ENCODE measurements at regions not wholly inside any gene's neighbourhood (a gene's known extent, or its start where the extent isn't known, plus 50 kb on each side); places are given as distances from the start of the nearest gene placed in this dataset.
"Not testable (repeated sequence)": the region's sequence is repeated elsewhere in the genome, so short reads cannot be mapped to it uniquely, and the experiment has no call there.

DNA sequence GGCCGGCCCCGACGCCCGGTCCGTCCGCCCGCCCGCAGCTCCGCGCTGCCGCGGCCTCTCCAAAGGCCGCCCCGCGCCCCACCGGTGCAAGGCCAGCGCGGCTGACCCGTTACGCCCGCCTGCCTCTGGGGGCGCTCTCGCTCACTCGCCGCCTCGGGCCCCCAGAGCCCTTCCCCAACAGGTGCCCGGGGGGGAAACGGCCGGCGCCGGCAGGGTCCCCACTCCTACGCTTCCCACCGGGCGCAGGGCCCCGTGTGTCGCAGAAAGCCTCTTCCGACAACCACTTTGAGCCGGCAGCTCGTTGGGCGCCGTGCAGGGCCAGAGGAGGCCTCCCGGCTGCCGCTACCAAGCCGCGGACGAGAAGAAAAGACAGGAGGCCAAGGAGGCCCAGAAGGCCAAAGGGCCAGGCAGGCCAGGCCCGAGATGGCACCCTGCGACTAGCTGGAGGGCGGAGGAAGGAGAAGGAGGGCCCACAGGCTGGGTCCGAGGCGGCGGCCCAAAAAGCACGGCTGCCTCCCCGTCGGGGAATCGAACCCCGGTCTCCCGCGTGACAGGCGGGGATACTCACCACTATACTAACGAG, 64.9 kb upstream of the FCGR2A start:
- DNase-seq = no peak
- Histone ChIP-seq H3K4me3 (ENCODE audit: low read depth in 1 of 2, low read length in 2 of 2) (no peak overlapping the region), H3K9ac (ENCODE audit: low read depth, low read length) (no peak overlapping the region), H3K4me1 (ENCODE audit: insufficient read depth, low read length) (no peaks in the 10 kb centered on the region), H3K79me2 (ENCODE audit: insufficient read depth, low read length) (no peaks in the 10 kb centered on the region), H2AFZ (ENCODE audit: low read depth, low read length) (no peak overlapping the region), H3K27me3 (ENCODE audit: insufficient read depth, low read length, poor library complexity) (no peaks in the 10 kb centered on the region), H3K27ac (ENCODE audit: low read length) (no peak overlapping the region), H3K4me2 (ENCODE audit: insufficient read depth, low read length) (no peak overlapping the region), H3K36me3 (ENCODE audit: insufficient read depth, low read length) (no peaks in the 10 kb centered on the region), H4K20me1 (ENCODE audit: insufficient read depth, low read length) (no peaks in the 10 kb centered on the region), H3K9me3 (ENCODE audit: insufficient read depth, low read length, severe bottlenecking) (peaks cover 10% of the 10 kb centered on the region)
- ATAC-seq (ENCODE audit: insufficient read depth, low read depth) = no peak
- no peak for TF ChIP-seq EZH2 (IDR thresholded peaks at IDR 0.05; ENCODE audit: borderline replicate concordance, low read depth, low read length, severe bottlenecking)
- TF ChIP-seq, protein P1, sequence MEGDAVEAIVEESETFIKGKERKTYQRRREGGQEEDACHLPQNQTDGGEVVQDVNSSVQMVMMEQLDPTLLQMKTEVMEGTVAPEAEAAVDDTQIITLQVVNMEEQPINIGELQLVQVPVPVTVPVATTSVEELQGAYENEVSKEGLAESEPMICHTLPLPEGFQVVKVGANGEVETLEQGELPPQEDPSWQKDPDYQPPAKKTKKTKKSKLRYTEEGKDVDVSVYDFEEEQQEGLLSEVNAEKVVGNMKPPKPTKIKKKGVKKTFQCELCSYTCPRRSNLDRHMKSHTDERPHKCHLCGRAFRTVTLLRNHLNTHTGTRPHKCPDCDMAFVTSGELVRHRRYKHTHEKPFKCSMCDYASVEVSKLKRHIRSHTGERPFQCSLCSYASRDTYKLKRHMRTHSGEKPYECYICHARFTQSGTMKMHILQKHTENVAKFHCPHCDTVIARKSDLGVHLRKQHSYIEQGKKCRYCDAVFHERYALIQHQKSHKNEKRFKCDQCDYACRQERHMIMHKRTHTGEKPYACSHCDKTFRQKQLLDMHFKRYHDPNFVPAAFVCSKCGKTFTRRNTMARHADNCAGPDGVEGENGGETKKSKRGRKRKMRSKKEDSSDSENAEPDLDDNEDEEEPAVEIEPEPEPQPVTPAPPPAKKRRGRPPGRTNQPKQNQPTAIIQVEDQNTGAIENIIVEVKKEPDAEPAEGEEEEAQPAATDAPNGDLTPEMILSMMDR (IDR thresholded peaks at IDR 0.05; ENCODE audit: borderline replicate concordance, extremely low read depth, low read length, poor library complexity, severe bottlenecking) = no peak

DNA sequence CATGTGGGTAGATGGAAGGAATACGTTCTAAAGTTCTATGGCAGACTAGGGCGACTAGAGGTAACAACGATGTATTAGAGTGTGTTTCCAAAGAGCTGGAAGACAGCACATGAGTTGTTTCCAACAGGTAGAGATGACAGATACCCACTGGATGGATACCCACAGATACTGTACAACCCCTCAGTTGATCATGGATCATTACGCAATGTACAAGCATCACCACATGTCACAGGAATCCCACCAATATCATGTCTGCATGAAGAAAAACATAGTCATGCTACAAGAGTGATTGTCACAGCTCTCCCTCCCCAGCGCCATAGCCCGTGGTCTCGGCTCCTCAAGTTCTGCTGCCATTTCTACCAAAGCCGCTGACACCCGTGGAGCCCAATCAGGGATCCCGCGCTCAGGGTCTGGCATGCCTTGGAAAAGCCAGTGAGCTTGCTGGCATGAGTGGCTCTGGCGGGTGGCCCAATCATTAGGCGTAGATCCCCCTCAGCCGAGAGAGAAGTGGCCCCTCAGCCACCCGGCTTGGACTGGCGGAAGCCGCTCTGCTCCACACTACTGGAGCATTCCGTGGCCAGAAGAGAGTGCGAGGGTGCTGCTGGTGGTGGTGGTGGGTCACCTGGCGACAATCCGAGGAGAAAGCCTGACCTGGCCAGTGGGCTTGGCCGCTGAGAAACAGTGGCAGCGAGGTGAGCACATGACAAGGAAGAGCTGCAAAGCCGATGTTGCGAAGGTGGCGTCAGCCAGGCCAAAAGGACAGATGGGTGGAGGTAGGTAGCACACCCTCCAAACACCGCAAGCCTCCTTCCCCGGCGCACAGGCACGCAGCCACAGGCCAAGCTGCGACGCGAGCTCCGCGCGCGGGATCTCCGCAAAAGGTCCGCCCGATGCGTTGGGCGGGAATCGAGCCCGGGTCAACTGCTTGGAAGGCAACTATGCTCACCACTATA, 65.7 kb upstream of the FCGR2A start:
- no peak for ATAC-seq (ENCODE audit: insufficient read depth, low read depth)
- Histone ChIP-seq H4K20me1 (ENCODE audit: insufficient read depth, low read length) (no peaks in the 10 kb centered on the region), H3K4me1 (ENCODE audit: insufficient read depth, low read length) (no peaks in the 10 kb centered on the region), H2AFZ (ENCODE audit: low read depth, low read length) (no peak overlapping the region), H3K27ac (ENCODE audit: low read length) (no peak overlapping the region), H3K27me3 (ENCODE audit: insufficient read depth, low read length, poor library complexity) (no peaks in the 10 kb centered on the region), H3K4me3 (ENCODE audit: low read depth in 1 of 2, low read length in 2 of 2) (no peak overlapping the region), H3K79me2 (ENCODE audit: insufficient read depth, low read length) (no peaks in the 10 kb centered on the region), H3K36me3 (ENCODE audit: insufficient read depth, low read length) (no peaks in the 10 kb centered on the region), H3K9ac (ENCODE audit: low read depth, low read length) (no peak overlapping the region), H3K9me3 (ENCODE audit: insufficient read depth, low read length, severe bottlenecking) (peaks cover 10% of the 10 kb centered on the region), H3K4me2 (ENCODE audit: insufficient read depth, low read length) (no peak overlapping the region)
- DNase-seq = no peak
- TF ChIP-seq, protein P1 (IDR thresholded peaks at IDR 0.05; ENCODE audit: borderline replicate concordance, extremely low read depth, low read length, poor library complexity, severe bottlenecking) = no peak
- TF ChIP-seq EZH2 (IDR thresholded peaks at IDR 0.05; ENCODE audit: borderline replicate concordance, low read depth, low read length, severe bottlenecking) = no peak

DNA sequence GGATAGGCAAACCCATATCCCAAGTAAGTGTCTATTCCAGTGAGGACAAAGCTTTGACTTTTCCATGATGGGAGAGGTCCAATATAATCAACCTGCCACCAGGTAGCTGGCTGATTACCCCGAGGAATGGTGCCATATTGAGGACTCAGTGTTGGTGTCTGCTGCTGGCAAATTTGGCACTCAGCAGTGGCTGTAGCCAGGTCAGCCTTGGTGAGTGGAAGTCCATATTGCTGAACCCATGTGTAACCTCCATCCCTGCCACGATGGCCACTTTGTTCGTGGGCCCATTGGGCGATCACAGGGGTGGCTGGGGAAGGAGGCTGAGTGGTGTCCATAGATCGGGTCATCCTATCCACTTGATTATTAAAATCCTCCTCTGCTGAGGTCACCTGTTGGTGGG, 65.5 kb upstream of the CFAP126 start:
- ATAC-seq (ENCODE audit: insufficient read depth, low read depth); H3K27me3 ChIP-seq (ENCODE audit: insufficient read depth, low read length, poor library complexity); H3K27ac ChIP-seq (ENCODE audit: low read length); H2AFZ ChIP-seq (ENCODE audit: low read depth, low read length); DNase-seq; H3K36me3 ChIP-seq (ENCODE audit: insufficient read depth, low read length); H3K4me2 ChIP-seq (ENCODE audit: insufficient read depth, low read length); H3K9me3 ChIP-seq (ENCODE audit: insufficient read depth, low read length, severe bottlenecking); H4K20me1 ChIP-seq (ENCODE audit: insufficient read depth, low read length); H3K4me3 ChIP-seq (ENCODE audit: low read depth in 1 of 2, low read length in 2 of 2); H3K9ac ChIP-seq (ENCODE audit: low read depth, low read length); H3K79me2 ChIP-seq (ENCODE audit: insufficient read depth, low read length); H3K4me1 ChIP-seq (ENCODE audit: insufficient read depth, low read length): not testable (repeated sequence)

DNA sequence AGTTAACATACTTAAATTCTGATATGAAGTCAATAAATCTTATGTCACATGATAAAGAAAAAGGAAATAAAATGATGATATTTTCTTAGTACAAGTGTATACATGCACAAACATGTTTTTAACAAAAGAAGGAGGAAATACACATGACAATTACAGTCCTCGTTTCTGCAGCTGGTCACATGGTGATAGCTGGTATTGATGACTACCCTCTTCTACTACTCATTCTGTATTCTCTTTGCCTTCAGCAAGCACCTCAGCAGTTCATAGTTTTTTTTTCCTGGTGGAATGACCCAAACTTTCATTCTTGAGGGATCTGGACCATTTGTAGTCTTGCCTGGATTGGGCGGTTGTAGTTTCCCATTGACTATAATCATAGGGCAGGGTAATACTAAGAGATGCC, 64.4 kb upstream of the CFAP126 start:
- Histone ChIP-seq H3K4me2 (ENCODE audit: insufficient read depth, low read length) (no peak overlapping the region), H3K27ac (ENCODE audit: low read length) (no peak overlapping the region), H2AFZ (ENCODE audit: low read depth, low read length) (no peak overlapping the region), H4K20me1 (ENCODE audit: insufficient read depth, low read length) (no peaks in the 10 kb centered on the region), H3K9me3 (ENCODE audit: insufficient read depth, low read length, severe bottlenecking) (no peaks in the 10 kb centered on the region), H3K4me1 (ENCODE audit: insufficient read depth, low read length) (no peaks in the 10 kb centered on the region), H3K27me3 (ENCODE audit: insufficient read depth, low read length, poor library complexity) (no peaks in the 10 kb centered on the region), H3K9ac (ENCODE audit: low read depth, low read length) (no peak overlapping the region), H3K36me3 (ENCODE audit: insufficient read depth, low read length) (no peaks in the 10 kb centered on the region), H3K4me3 (ENCODE audit: low read depth in 1 of 2, low read length in 2 of 2) (no peak overlapping the region), H3K79me2 (ENCODE audit: insufficient read depth, low read length) (no peaks in the 10 kb centered on the region)
- no peak for ATAC-seq (ENCODE audit: insufficient read depth, low read depth)
- no peak for DNase-seq
- TF ChIP-seq EZH2 (IDR thresholded peaks at IDR 0.05; ENCODE audit: borderline replicate concordance, low read depth, low read length, severe bottlenecking) = no peak
- TF ChIP-seq, protein P1 (IDR thresholded peaks at IDR 0.05; ENCODE audit: borderline replicate concordance, extremely low read depth, low read length, poor library complexity, severe bottlenecking) = no peak
